NCI-H2171 treated with DMSO at 0.1 percent for 48 hours (cell line): ENCODE measurements at regions not wholly inside any gene's neighbourhood (a gene's known extent, or its start where the extent isn't known, plus 50 kb on each side); places are given as distances from the start of the nearest gene placed in this dataset.
"Not testable (repeated sequence)": the region's sequence is repeated elsewhere in the genome, so short reads cannot be mapped to it uniquely, and the experiment has no call there.

ENCODE experiments used
- DNase-seq: peaks from one replicate; lab custom pipeline; 2025; lab: John Stamatoyannopoulos, UW

DNA sequence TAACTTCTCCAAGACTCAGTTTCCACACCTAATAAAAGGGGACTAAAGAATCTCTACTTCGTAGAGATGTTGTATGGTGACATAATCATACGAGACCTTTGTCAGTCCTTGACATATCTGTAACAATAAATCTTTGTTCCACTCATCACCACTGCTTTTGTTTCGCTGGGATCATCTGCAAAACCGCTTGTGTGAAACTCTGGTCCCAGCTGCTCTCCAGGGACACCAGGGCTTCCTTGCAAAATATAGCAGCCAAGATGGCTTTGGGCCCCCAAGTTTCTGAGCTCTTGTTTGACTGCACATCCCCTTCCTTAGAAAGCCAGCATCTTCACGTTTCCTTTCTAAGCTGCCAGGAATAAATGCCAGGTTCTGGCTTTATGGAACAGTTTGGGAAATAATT, 110.5 kb upstream of the RRN3 start:
- not testable (repeated sequence) for DNase-seq

DNA sequence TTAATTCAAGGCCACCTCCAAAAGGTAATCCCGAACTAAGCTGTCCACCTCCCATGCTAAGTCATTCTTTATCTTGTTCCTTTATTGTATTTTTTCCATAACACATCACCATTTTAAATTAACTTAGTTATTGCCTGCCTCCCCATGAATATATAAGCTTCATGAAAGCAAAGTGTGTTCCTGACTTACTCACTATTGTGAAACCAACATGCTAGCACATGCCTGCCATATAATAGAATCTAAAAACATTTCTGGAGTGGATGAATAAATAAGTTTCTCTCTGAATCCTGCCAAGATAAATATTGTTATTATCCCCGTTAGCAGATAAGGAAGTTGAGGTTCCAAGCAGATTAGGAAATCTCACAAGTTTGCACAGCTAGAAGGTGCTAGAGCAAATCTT, 98.7 kb upstream of the RRN3 start:
- not testable (repeated sequence) for DNase-seq

DNA sequence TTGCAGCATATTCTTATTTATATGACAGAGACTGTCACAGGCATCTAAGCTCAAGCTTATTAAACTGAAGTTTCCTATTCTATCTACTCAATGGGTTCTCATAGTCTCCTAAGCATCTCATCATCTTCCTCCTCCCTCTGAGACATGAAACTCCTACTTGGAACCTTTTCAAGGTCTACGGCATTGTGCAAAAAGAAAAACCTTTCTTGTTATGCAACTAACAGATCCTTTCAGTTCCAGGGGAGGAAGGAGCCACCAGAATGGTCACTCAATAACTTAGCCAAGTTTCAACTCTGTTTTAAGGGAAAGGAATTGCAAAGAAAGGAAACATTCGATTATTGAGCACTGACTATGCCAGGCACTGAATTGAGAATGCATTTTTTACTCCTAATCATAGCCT, 98.1 kb upstream of the RRN3 start:
- not testable (repeated sequence) for DNase-seq

DNA sequence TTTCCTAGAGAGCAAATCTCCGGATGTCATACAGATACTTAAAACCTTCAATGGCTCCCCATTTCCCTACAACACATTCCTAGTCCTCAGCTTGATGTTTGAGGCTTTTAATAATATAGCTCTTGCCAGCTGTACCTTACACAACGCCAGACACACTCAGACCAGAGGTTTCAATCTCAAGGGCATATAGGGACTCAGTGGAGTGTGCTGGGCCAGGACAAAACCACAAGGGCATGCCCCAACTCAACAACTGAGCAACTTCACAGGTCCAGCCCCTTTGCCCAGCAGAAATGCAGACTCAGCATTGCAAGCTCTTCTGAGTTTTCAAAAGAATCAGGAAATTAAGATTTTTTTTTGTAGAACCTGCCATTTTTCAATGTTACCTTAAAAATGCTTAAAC, 95.4 kb upstream of the RRN3 start:
- DNase-seq, result not testable (repeated sequence)
